ENCODE measurements at regions not wholly inside any gene's neighbourhood (a gene's known extent, or its start where the extent isn't known, plus 50 kb on each side); places are given as distances from the start of the nearest gene placed in this dataset.
"Not testable (repeated sequence)": the region's sequence is repeated elsewhere in the genome, so short reads cannot be mapped to it uniquely, and the experiment has no call there.

- H3K27me3 Mint-ChIP-seq; H3K4me1 ChIP-seq (ENCODE audit: control insufficient read depth in 2 of 2, insufficient read depth in 2 of 2, low read length in 2 of 2); H3K36me3 ChIP-seq (ENCODE audit: control insufficient read depth in 2 of 3, insufficient read depth in 3 of 3, low read length in 3 of 3); ATAC-seq; H3K9me3 ChIP-seq (ENCODE audit: control insufficient read depth in 2 of 3, low read length in 3 of 3); H3K4me3 Mint-ChIP-seq; intact Hi-C loops (cut with micrococcal nuclease); H3K27me3 ChIP-seq (ENCODE audit: control insufficient read depth in 2 of 2, insufficient read depth in 2 of 2, low read length in 2 of 2); H3K9me3 Mint-ChIP-seq; H3K36me3 Mint-ChIP-seq; H3K27ac Mint-ChIP-seq; H3K4me3 ChIP-seq (ENCODE audit: low read length); H3K27ac ChIP-seq (ENCODE audit: low read depth, low read length); CTCF ChIA-PET; DNase-seq; H3K4me1 Mint-ChIP-seq; POLR2A ChIA-PET: not testable (repeated sequence)
Measured at GRCh38 chr16:29062235-29062634, 77.4 kb downstream of the LAT start.

GRCh38 chr16:29061467-29061921, 76.6 kb downstream of the LAT start:
- H3K27ac Mint-ChIP-seq; H3K4me3 Mint-ChIP-seq; POLR2A ChIA-PET; H3K36me3 Mint-ChIP-seq; DNase-seq; H3K36me3 ChIP-seq (ENCODE audit: control insufficient read depth in 2 of 3, insufficient read depth in 3 of 3, low read length in 3 of 3); H3K9me3 Mint-ChIP-seq; H3K27me3 ChIP-seq (ENCODE audit: control insufficient read depth in 2 of 2, insufficient read depth in 2 of 2, low read length in 2 of 2); H3K9me3 ChIP-seq (ENCODE audit: control insufficient read depth in 2 of 3, low read length in 3 of 3); H3K27me3 Mint-ChIP-seq; H3K4me3 ChIP-seq (ENCODE audit: low read length); CTCF ChIA-PET; H3K4me1 Mint-ChIP-seq; H3K27ac ChIP-seq (ENCODE audit: low read depth, low read length); H3K4me1 ChIP-seq (ENCODE audit: control insufficient read depth in 2 of 2, insufficient read depth in 2 of 2, low read length in 2 of 2); intact Hi-C loops (cut with micrococcal nuclease): not testable (repeated sequence)
- ATAC-seq = peak; percentile 59

- H3K4me1 ChIP-seq (ENCODE audit: control insufficient read depth in 2 of 2, insufficient read depth in 2 of 2, low read length in 2 of 2); ATAC-seq; H3K27me3 ChIP-seq (ENCODE audit: control insufficient read depth in 2 of 2, insufficient read depth in 2 of 2, low read length in 2 of 2); intact Hi-C loops (cut with micrococcal nuclease); H3K27ac ChIP-seq (ENCODE audit: low read depth, low read length); H3K9me3 Mint-ChIP-seq; DNase-seq; H3K4me3 Mint-ChIP-seq; H3K4me3 ChIP-seq (ENCODE audit: low read length); H3K36me3 Mint-ChIP-seq; H3K36me3 ChIP-seq (ENCODE audit: control insufficient read depth in 2 of 3, insufficient read depth in 3 of 3, low read length in 3 of 3); H3K27me3 Mint-ChIP-seq; POLR2A ChIA-PET; H3K9me3 ChIP-seq (ENCODE audit: control insufficient read depth in 2 of 3, low read length in 3 of 3); CTCF ChIA-PET; H3K4me1 Mint-ChIP-seq; H3K27ac Mint-ChIP-seq: not testable (repeated sequence)
Measured at GRCh38 chr16:29060022-29060810, 75.4 kb downstream of the LAT start.

- H3K4me1 ChIP-seq (ENCODE audit: control insufficient read depth in 2 of 2, insufficient read depth in 2 of 2, low read length in 2 of 2); DNase-seq; H3K36me3 ChIP-seq (ENCODE audit: control insufficient read depth in 2 of 3, insufficient read depth in 3 of 3, low read length in 3 of 3); H3K27ac ChIP-seq (ENCODE audit: low read depth, low read length); H3K27ac Mint-ChIP-seq; H3K9me3 ChIP-seq (ENCODE audit: control insufficient read depth in 2 of 3, low read length in 3 of 3); ATAC-seq; POLR2A ChIA-PET; H3K9me3 Mint-ChIP-seq; H3K27me3 ChIP-seq (ENCODE audit: control insufficient read depth in 2 of 2, insufficient read depth in 2 of 2, low read length in 2 of 2); H3K27me3 Mint-ChIP-seq; H3K4me3 Mint-ChIP-seq; H3K4me1 Mint-ChIP-seq; H3K36me3 Mint-ChIP-seq; CTCF ChIA-PET; H3K4me3 ChIP-seq (ENCODE audit: low read length); intact Hi-C loops (cut with micrococcal nuclease): not testable (repeated sequence)
Measured at GRCh38 chr16:29059575-29059974, 74.7 kb downstream of the LAT start.

Data from naive thymus-derived CD4-positive, alpha-beta T cell (primary cell).